ENCODE measurements at regions not wholly inside any gene's neighbourhood (a gene's known extent, or its start where the extent isn't known, plus 50 kb on each side); places are given as distances from the start of the nearest gene placed in this dataset.

DNA sequence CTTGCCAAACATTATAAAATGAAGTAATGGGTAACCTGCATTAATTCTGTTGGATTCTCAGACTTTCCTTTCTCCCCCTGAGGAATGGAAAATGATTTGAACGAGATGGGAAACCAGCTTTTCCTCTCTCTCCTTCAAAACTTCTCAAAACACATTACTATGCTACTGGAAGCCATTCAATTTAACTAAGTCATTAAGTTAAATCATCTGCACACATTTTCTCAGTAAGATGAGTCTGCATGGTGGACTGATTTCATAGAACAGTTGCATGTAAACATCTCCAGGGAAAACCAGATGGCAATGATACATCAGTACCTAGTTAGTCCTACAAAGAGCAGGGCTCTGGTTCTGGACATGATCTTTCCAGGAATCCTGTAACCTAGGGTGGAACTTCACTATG lies 59.9 kb downstream of the BMP4 start:
- DNase-seq (ENCODE audit: low spot score) = no peak

GRCh38 chr14:53894456-53894855 lies 62.2 kb downstream of the BMP4 start:
- DNase-seq (ENCODE audit: low spot score) = no peak

GRCh38 chr14:53893374-53893773 lies 63.3 kb downstream of the BMP4 start:
- DNase-seq (ENCODE audit: low spot score) = no peak

DNA sequence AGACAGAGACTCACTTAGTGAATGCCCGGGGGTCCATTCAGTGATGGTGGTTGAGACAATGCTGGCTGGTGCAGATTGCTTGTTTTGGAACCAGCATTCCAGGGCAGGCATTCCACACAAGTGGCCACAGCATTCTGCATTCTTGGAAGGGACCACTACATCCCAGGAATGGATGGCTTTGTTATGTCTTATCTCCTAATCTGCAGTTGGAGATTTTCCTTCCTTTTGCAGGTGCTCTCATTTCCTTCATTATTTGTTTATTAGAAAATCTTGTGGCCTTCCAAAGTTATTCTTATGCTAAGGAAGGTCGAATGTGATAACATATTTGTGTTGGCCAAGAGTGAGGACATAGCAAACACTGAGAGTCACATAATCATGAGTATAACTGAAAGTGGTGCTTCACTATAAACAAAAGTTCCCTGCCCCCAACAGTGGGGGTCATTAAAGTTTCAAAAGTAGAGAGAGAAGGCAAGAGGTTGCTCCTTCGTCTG lies 66.0 kb downstream of the BMP4 start:
- DNase-seq (ENCODE audit: low spot score) = no peak

DNA sequence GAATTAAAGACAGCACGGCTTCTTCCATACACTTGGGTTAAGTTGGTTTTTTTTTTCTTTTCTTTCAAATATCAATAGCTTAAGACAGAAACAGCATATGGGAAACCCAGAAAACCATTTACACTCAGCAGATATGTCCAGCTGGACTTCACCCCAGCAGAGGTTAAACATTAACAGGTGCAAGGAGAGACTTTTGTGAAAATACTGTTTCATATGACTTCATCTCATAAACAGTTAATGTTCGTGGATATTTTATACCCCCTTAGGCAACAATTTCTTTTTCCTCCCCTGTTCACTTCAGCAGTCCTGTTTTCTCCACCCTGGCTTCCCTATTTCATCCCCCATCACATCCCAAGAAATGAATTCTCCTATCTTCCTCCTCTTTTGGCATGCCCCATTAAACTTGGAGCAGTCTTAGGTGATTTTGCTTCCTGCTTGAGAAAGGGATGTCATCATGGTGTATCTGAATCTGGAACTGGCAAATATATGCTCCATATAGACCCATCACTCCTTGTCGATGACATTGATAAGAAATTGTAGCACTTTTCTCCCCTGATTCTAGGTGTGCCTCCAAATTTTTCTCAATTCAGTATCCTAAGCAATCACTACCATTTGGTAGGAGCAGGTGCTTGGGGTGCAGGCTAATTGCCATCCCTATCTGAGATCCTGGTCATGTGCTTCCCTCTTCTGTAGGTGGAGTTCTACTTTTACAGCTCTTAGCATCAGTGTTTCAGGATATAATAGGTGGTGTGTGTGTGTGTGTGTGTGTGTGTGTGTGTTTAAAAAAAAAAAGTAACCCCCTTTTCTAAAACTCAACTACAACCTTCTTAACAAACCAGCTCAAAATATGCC lies 67.9 kb downstream of the BMP4 start:
- DNase-seq (ENCODE audit: low spot score) = no peak

GRCh38 chr14:53885136-53885640 lies 71.4 kb downstream of the BMP4 start:
- no peak for DNase-seq (ENCODE audit: low spot score)

DNA sequence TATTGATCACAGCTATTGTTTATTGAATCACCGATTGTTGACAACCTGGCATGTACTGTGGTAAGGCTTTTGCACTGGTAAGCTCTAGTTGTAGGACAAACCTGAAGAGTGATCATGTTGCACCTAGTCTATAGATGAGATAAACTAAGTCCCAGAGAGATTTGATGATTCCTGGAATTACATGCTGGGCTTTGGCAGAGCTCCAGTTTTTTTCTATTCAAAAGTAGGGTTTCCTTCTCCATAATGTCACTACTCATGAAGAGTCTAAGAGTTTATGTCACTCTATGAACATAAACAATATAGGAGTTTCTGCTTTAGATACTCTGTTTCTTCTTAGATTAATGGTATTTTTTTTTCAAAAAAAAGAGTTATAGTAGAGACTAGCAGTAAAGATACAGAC lies 72.0 kb downstream of the BMP4 start:
- DNase-seq (ENCODE audit: low spot score) = no peak

DNA sequence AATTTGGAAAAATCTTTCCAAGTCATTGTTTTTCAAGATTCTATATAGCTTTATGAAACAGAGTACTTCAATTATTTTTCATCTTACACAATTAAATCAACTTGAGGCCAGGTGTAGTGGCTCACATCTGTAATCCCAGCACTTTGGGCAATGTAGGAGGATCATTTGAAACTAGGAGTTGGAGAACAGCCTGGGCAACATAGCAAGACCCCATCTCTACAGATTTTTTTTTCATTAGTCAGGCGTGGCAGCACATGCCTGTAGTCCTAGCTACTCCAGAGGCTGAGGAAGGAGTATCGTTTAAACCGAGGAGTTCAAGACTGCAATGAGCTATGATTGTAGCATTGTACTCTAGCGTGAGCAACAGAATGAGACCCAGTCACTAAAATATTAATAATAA lies 72.9 kb downstream of the BMP4 start:
- no peak for DNase-seq (ENCODE audit: low spot score)

DNA sequence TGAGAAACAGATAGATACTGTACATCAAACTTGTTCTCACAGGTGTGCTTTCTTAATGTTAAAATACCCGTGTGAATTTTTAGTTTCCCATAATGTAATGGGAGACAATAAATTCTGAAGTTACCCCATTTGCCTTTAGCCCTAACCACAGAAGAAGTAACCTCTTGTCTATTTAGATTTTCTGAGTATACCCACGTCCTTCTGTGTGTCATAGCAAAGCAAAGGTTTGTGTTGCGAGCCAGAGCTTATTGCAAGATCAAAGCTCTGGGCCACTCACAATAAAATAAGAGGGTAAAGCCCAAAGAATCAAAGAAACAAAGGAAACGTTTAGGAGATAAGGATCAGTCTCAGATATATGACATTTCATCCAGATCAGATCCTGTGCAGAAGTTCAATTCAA lies 73.9 kb downstream of the BMP4 start:
- DNase-seq (ENCODE audit: low spot score) = no peak

- no peak for DNase-seq (ENCODE audit: low spot score)
These were observed 74.7 kb downstream of the BMP4 start for GRCh38 chr14:53881921-53882320.

GRCh38 chr14:53881161-53881871 lies 75.3 kb downstream of the BMP4 start:
- DNase-seq (ENCODE audit: low spot score) = no peak

GRCh38 chr14:53880761-53881160 lies 75.9 kb downstream of the BMP4 start:
- no peak for DNase-seq (ENCODE audit: low spot score)

- no peak for DNase-seq (ENCODE audit: low spot score)
These were observed 76.9 kb downstream of the BMP4 start for GRCh38 chr14:53879747-53880146.

GRCh38 chr14:53879022-53879686 lies 77.5 kb downstream of the BMP4 start:
- no peak for DNase-seq (ENCODE audit: low spot score)

DNA sequence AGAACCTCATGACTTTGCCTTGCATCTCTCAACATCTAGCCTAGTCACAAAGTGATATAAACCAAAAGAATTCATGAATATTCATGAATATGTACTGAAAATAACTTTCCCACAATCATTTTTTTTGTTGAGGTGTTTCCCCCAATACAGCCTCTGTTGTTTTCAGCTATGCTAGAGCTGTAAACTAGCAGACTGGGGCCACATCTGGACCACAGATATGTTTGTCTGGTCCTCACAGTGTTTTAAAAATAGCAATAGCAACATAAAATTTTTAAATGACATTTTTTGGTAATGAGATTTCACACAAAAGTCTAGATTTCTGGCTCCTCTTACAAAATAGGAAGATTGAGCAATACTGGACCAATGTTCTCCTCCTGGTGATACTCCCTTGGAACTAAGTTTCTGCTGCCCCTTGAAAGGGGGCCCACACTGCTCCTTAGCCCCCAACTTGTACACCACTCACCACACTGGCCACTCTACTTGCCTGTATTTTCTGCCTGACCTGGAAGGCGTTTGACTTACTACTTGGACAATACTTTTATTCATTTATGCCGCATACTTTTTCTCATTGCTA lies 81.2 kb downstream of the BMP4 start:
- no peak for DNase-seq (ENCODE audit: low spot score)

DNA sequence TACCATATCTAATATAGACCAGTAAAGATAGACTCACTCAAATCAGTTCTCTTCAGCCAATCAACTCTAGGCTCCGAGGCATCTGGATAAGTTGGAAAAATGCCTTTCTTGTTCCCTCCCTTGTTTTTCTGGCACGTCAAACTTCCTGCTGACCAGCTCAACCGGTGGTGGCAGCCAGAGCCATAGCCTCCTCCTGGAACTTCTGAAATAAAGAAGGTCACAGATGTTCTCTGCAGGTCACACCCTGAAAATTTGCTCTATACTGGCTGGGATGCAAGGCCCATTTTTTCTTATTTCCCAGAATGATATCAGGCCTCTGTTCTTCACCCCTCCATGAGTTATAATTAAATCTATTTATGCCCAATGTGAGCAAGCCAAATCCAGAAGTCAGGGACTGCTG lies 81.9 kb downstream of the BMP4 start:
- DNase-seq (ENCODE audit: low spot score) = no peak

GRCh38 chr14:53872681-53873089 lies 83.9 kb downstream of the BMP4 start:
- no peak for DNase-seq (ENCODE audit: low spot score)

DNA sequence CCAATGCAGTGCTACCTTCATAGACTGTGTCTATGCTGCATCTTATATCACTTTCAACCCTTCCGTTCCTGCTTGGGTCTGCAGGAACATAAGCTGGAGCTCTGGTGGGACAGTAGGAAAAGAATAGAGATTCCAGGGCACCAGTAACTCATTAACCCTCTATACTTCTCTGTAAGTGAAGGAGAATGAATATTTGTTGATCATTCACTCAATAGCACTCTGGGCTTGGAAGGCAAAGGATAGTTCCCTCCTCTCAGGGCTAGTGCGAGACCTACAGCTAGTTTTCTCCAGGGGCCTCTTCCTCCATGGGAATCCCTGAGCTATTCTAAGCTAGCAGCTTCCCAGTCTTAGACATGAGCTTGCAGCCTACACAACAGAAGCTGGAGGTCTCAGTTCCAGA lies 84.7 kb downstream of the BMP4 start:
- no peak for DNase-seq (ENCODE audit: low spot score)

- DNase-seq (ENCODE audit: low spot score) = no peak
These were observed 85.6 kb downstream of the BMP4 start for GRCh38 chr14:53871011-53871410.

GRCh38 chr14:53865711-53866110 lies 90.9 kb downstream of the BMP4 start:
- no peak for DNase-seq (ENCODE audit: low spot score)

- DNase-seq (ENCODE audit: low spot score) = no peak
These were observed 94.8 kb downstream of the BMP4 start for GRCh38 chr14:53861781-53862180.

GRCh38 chr14:53858345-53858684 lies 98.3 kb downstream of the BMP4 start:
- DNase-seq (ENCODE audit: low spot score) = no peak
